ENCODE measurements at regions not wholly inside any gene's neighbourhood (a gene's known extent, or its start where the extent isn't known, plus 50 kb on each side); places are given as distances from the start of the nearest gene placed in this dataset.
"Not testable (repeated sequence)": the region's sequence is repeated elsewhere in the genome, so short reads cannot be mapped to it uniquely, and the experiment has no call there.

DNA sequence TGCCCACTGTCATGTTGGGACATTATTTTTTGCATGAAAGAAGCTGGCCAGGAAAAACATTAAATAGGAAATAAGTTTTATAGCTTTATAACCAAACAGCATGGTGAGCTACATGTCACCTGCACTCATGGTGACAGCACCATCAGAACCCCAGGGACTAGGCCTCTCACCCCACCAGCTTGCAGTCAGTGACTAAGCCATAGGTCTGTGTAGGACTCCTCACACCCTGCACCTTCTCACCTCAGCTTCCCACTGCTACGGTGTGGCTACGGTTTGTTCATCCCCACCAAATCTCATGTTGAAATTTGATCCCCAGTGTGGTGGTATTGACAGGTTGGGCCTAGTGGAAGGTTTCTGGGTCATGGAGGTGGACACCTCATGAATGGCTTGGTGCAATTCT is 161.3 kb upstream of the VIPR2 start:
- DNase-seq: no peak
- H3K9me3 ChIP-seq: no peaks in the 10 kb centered on the region
- H3K27me3 ChIP-seq: no peaks in the 10 kb centered on the region
- no peaks in the 10 kb centered on the region for H3K4me1 ChIP-seq
- H3K27ac ChIP-seq: no peak overlapping the region
- H3K4me3 ChIP-seq: no peak overlapping the region
- intact Hi-C loops (cut with DNase I): no loop called here
- H3K36me3 ChIP-seq: no peaks in the 10 kb centered on the region
- no peak overlapping the region for H3K9ac ChIP-seq (ENCODE audit: low read depth in 2 of 2, low read length in 2 of 2)
- TF ChIP-seq, protein P1, sequence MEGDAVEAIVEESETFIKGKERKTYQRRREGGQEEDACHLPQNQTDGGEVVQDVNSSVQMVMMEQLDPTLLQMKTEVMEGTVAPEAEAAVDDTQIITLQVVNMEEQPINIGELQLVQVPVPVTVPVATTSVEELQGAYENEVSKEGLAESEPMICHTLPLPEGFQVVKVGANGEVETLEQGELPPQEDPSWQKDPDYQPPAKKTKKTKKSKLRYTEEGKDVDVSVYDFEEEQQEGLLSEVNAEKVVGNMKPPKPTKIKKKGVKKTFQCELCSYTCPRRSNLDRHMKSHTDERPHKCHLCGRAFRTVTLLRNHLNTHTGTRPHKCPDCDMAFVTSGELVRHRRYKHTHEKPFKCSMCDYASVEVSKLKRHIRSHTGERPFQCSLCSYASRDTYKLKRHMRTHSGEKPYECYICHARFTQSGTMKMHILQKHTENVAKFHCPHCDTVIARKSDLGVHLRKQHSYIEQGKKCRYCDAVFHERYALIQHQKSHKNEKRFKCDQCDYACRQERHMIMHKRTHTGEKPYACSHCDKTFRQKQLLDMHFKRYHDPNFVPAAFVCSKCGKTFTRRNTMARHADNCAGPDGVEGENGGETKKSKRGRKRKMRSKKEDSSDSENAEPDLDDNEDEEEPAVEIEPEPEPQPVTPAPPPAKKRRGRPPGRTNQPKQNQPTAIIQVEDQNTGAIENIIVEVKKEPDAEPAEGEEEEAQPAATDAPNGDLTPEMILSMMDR (IDR thresholded peaks at IDR 0.05): no peak

DNA sequence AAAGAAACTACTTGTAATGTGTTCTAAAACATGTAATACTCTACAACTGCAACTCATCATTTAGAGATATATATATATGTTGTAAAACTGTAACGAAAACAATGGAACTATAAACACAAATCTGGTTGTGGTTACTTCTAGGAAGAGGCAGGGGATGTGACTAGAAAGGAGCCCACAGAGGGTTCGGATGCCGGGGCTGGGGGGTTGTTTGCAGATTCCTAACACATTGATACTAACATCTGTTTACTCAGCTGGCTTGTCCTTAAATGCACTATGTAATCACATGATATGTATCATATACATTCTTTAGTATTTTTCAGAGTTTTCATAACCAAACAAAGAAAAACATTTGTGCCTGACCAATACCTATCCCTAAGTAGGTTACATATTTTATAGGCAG is 160.5 kb upstream of the VIPR2 start:
- H3K9ac ChIP-seq (ENCODE audit: low read depth in 2 of 2, low read length in 2 of 2); DNase-seq; H3K36me3 ChIP-seq; intact Hi-C loops (cut with DNase I); H3K27ac ChIP-seq; H3K4me3 ChIP-seq; H3K27me3 ChIP-seq; H3K4me1 ChIP-seq; H3K9me3 ChIP-seq: not testable (repeated sequence)

DNA sequence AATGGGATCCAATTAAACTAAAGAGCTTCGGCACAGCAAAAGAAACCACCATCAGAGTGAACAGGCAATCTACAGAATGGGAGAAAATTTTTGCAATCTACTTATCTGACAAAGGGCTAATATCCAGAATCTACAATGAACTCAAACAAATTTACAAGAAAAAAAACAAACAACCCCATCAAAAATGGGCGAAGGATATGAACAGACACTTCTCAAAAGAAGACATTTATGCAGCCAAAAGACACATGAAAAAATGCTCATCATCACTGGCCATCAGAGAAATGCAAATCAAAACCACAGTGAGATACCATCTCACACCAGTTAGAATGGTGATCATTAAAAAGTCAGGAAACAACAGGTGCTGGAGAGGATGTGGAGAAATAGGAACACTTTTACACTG is 158.8 kb upstream of the VIPR2 start:
- H3K4me3 ChIP-seq; intact Hi-C loops (cut with DNase I); H3K27me3 ChIP-seq; H3K27ac ChIP-seq; H3K4me1 ChIP-seq; H3K36me3 ChIP-seq; H3K9ac ChIP-seq (ENCODE audit: low read depth in 2 of 2, low read length in 2 of 2); H3K9me3 ChIP-seq; DNase-seq: not testable (repeated sequence)

DNA sequence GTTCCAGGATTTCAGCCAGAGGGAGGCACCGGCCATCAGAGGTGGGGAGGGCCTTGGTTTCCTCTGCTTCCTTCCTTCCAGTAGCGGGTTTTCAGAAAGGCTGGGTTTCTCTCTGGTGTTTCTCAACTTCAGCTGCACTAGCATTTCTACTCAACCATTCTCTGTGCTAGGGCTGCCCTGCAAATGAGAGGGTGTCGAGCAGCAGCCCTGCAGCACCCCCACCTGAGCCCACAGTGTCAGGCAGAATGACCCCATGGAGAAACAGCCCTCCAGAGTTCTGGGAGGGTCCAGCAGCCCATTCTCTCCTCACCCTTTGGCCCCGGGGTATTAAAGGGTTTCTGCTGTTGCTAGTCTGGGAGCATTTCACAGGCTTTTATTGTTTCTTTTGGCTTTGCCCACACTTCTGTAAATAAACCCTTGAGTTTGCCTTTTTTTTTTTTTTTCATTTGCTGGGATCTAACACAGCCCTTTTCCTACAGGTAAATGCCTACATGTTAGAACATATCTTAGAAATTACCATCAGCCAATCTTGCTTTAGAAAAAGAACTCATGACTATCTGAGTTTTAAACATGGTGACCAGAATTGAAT is 151.5 kb upstream of the VIPR2 start:
- Histone ChIP-seq H3K4me1 (no peaks in the 10 kb centered on the region), H3K9me3 (no peaks in the 10 kb centered on the region), H3K4me3 (no peak overlapping the region), H3K36me3 (no peaks in the 10 kb centered on the region), H3K27me3 (no peaks in the 10 kb centered on the region), H3K9ac (ENCODE audit: low read depth in 2 of 2, low read length in 2 of 2) (no peak overlapping the region), H3K27ac (no peak overlapping the region)
- no peak for DNase-seq
- intact Hi-C loops (cut with DNase I): no loop called here
- TF ChIP-seq, protein P1 (IDR thresholded peaks at IDR 0.05): no peak

DNA sequence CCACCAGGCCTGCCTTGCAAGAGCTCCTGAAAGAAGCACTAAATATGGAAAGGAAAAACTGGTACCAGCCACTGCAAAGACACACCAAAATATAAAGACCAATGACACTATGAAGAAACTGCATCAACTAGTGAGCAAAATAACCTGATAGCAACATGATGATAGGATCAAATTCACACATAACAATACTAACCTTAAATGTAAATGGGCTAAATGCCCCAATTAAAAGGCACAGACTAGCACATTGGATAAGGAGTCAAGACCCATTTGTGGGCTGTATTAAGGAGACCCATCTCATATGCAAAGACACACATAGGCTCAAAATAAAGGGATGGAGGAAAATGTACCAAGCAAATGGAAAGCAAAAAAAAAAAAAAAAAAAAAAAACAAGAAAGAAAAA is 141.8 kb upstream of the VIPR2 start:
- H3K27me3 ChIP-seq; DNase-seq; H3K27ac ChIP-seq; H3K9me3 ChIP-seq; H3K36me3 ChIP-seq; H3K4me3 ChIP-seq; H3K9ac ChIP-seq (ENCODE audit: low read depth in 2 of 2, low read length in 2 of 2); intact Hi-C loops (cut with DNase I); H3K4me1 ChIP-seq: not testable (repeated sequence)

DNA sequence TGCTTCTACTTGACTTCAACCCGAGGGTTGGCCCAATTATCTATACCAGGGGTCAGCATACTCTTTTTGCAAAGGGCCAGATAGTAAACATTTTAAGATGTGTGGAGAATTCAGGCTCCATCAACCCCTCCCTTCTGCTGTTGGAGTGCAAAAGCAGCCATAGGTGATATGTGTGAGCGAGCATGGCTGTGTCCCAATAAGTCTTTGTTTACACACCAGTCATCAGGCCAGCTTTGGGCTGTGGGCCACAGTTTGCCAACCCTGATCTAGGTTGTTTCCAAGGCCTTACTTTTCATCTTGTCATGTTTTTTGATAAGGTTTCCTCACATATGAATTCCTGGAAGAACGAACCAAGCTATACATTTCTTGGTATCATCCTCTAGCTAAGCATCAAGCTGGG is 136.9 kb upstream of the VIPR2 start:
- intact Hi-C loops (cut with DNase I): no loop called here
- no peak for DNase-seq
- H3K4me1 ChIP-seq: no peaks in the 10 kb centered on the region
- H3K4me3 ChIP-seq: no peak overlapping the region
- TF ChIP-seq, protein P1 (IDR thresholded peaks at IDR 0.05): no peak
- no peak overlapping the region for H3K9ac ChIP-seq (ENCODE audit: low read depth in 2 of 2, low read length in 2 of 2)
- no peaks in the 10 kb centered on the region for H3K36me3 ChIP-seq
- no peaks in the 10 kb centered on the region for H3K27me3 ChIP-seq
- no peak overlapping the region for H3K27ac ChIP-seq
- no peaks in the 10 kb centered on the region for H3K9me3 ChIP-seq

DNA sequence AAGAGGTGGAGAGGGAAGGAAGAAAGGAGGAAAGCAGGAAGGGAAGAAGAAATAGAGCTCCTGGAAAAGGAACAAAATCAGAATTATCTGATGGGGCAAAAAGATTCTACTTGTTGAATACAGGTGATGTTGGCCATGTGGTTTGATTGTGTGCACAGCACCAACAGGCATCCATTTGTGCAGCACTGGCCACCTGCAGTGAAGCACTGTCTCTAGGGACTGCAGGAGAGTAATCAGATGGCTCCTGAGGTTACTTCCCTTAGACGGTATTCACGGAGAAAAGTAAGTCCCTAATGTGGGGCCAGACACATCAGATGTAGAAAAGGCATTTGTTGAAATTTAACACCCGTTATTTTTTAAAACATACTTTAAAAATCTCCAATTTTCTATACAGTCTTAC is 135.3 kb upstream of the VIPR2 start:
- H3K9ac ChIP-seq (ENCODE audit: low read depth in 2 of 2, low read length in 2 of 2): no peak overlapping the region
- no peaks in the 10 kb centered on the region for H3K27me3 ChIP-seq
- no peak overlapping the region for H3K4me3 ChIP-seq
- no peak overlapping the region for H3K27ac ChIP-seq
- H3K4me1 ChIP-seq: no peaks in the 10 kb centered on the region
- no peaks in the 10 kb centered on the region for H3K36me3 ChIP-seq
- no peak for DNase-seq
- TF ChIP-seq, protein P1 (IDR thresholded peaks at IDR 0.05): no peak
- no peaks in the 10 kb centered on the region for H3K9me3 ChIP-seq
- intact Hi-C loops (cut with DNase I): no loop called here
